ENCODE measurements at regions not wholly inside any gene's neighbourhood (a gene's known extent, or its start where the extent isn't known, plus 50 kb on each side); places are given as distances from the start of the nearest gene placed in this dataset.
A peak's percentile ranks its signal among the peaks of the same experiment; 100 is the strongest.
"Not testable (repeated sequence)": the region's sequence is repeated elsewhere in the genome, so short reads cannot be mapped to it uniquely, and the experiment has no call there.

DNA sequence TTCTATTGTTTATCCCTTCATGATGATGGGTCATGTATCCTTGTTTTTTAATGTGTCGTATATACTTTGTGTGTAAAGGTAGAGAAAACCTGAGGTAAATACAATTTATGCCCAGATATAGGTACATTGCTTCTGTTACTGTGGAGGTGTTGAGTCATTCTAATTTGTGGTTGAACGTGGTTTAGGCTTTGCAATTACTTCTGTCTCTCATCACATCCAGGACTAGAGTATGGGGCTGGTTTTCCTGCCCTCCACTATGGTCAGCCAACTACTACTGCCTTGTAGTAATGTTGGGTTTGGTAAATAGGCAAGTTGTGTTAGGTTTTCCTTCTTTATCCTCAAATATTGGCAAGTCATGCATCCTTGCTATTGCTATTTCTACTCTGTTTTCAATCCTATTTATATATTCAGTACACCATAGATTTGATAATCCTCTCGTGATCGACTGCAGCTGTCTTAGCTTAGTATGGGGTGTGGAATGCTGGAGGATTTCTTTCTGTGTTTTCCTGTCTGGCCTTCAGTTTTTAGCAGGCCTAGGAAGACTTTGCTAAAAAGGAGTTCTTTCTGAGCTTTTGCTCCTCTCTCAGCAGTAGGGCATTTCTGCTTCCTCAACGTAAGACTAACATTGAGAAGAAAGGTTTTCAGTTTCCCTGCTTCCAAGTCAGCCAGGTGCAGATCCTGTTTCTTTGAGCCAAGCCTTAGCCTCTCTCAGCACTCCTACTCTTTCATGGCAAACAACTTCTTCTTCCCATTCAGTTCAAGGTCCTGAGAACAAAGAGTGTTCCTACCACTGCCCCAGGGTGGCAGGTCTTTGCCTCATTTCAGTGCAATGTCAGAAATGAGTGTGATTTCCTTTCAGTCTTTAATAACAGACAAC is 844.4 kb upstream of the CDH18 start:
- DNase-seq (ENCODE audit: low read depth), result no peak

DNA sequence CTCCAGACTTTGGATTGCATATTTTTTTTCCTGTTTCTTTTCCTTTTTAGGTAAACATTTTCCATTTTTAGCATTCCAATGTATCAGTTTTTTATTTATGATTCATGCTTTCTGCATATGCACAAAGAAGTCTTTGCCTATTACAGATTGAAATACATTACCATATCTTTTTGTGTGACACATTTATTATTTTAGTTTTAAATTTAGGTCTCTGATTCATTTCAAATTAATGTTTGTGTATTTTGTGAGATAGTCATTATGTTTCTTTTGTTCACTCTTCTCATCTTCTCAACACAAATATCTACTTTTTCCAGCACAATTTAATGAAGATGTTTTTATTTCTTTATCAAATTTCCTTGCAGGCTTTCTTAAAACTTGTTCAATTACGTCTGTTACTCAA is 838.0 kb upstream of the CDH18 start:
- not testable (repeated sequence) for DNase-seq (ENCODE audit: low read depth)

DNA sequence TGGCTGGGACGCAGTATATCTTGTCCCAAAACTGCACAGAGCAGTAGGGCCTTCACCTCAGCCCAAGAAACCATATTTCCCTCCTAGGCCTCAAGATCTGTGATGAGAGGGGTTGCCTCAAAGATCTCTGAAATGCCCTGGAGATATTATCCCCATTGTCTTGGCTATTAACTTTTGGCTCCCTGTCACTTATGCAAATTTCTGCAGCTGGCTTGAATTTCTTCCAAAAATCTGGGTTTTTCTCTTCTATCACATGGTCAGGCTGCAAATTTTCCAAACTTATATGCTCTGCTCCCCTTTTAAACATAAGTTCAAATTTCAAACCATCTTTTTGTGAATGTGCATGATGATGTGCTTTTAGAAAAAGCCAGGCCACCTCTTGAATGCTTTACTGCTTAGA is 809.2 kb upstream of the CDH18 start:
- DNase-seq (ENCODE audit: low read depth), result not testable (repeated sequence)

DNA sequence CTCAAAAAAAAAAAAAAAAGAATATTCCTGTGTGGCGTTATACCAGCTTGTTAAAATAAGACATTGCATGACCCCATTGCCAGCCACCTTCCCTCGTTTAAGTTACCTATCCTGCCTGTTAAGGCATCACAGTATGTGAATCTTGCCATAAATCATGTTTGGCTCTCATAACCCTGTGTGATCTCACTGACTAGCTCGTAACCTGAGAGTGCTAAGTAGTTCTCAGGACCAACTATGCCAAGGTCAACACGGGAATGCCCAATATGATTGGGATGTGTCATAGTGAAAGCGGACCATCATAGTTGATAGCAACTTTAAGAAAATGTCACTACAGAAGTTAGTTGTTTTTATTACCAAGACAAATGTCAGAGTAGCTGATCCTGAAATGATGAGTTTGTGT is 796.8 kb upstream of the CDH18 start:
- not testable (repeated sequence) for DNase-seq (ENCODE audit: low read depth)

DNA sequence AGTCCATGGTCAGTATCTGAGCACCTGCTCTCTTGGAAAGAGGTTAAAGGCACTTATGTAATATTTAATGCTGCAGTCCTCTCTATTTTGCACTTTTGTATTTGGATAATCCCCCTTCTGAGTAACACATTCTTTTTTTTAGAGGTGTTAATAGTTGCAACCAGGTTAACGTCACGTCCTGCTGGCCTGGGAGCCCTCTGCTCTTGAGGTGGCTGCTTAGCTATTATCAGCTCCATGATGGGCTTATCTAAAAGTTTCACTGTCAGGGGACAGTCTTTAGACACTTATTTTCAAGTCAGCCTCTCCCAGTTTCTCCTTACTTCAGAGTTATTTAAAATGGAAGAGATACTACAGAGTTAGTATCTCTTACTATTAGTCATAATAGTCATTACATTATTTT is 795.5 kb upstream of the CDH18 start:
- DNase-seq (ENCODE audit: low read depth), result not testable (repeated sequence)

GRCh38 chr5:20771338-20771737 is 783.3 kb upstream of the CDH18 start:
- not testable (repeated sequence) for DNase-seq (ENCODE audit: low read depth)

- not testable (repeated sequence) for DNase-seq (ENCODE audit: low read depth)
Observed at GRCh38 chr5:20765074-20765473, 777.1 kb upstream of the CDH18 start.

GRCh38 chr5:20759459-20759858 is 771.5 kb upstream of the CDH18 start:
- not testable (repeated sequence) for DNase-seq (ENCODE audit: low read depth)

- DNase-seq (ENCODE audit: low read depth), result not testable (repeated sequence)
Observed at GRCh38 chr5:20752179-20752578, 764.2 kb upstream of the CDH18 start.

DNA sequence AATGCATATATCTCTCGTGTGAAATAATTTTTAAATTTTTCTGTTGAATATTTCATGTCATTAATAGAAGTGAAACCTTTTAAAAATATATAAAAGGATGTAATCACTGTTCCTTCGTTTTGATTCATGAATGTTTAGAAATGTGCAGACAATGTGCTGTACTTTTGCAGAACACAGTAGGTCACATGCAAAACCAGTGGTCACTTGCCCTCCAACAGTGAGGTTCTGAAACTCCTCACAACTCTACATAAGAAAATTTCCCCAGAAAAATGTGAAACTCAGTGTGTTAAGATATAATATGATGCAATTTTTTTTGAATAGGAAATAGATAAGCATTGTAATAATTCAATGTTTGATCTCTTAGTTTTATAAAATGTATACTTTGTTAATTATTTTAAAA is 747.7 kb upstream of the CDH18 start:
- not testable (repeated sequence) for DNase-seq (ENCODE audit: low read depth)

- not testable (repeated sequence) for DNase-seq (ENCODE audit: low read depth)
Observed at GRCh38 chr5:20732223-20732622, 744.2 kb upstream of the CDH18 start.

- not testable (repeated sequence) for DNase-seq (ENCODE audit: low read depth)
Observed at GRCh38 chr5:20721286-20721685, 733.3 kb upstream of the CDH18 start.

- DNase-seq (ENCODE audit: low read depth), result not testable (repeated sequence)
Observed at GRCh38 chr5:20711520-20712155, 723.6 kb upstream of the CDH18 start.

- DNase-seq (ENCODE audit: low read depth), result peak; percentile 5
Observed at GRCh38 chr5:20707634-20708033, 719.6 kb upstream of the CDH18 start.

- DNase-seq (ENCODE audit: low read depth), result no peak
Observed at GRCh38 chr5:20694121-20694520, 706.1 kb upstream of the CDH18 start.

DNA sequence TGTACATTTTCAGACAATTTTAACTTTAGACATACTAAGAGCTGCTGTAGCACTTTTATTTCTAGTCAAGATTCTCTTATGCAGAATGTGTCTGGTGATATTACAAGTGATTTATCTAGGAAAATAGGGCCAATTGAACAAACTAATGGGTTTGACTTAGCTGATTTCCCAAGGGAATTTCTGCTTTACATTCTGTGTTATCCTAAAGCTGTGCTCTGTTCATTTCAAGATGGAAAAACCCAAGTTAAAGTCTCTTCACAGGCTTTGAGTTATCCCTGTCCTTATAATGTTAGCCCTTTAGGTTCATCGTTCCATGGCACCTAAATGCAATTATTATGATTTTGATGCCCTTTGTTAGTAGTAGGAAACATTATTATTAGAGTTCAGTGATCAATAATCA is 704.9 kb upstream of the CDH18 start:
- no peak for DNase-seq (ENCODE audit: low read depth)

DNA sequence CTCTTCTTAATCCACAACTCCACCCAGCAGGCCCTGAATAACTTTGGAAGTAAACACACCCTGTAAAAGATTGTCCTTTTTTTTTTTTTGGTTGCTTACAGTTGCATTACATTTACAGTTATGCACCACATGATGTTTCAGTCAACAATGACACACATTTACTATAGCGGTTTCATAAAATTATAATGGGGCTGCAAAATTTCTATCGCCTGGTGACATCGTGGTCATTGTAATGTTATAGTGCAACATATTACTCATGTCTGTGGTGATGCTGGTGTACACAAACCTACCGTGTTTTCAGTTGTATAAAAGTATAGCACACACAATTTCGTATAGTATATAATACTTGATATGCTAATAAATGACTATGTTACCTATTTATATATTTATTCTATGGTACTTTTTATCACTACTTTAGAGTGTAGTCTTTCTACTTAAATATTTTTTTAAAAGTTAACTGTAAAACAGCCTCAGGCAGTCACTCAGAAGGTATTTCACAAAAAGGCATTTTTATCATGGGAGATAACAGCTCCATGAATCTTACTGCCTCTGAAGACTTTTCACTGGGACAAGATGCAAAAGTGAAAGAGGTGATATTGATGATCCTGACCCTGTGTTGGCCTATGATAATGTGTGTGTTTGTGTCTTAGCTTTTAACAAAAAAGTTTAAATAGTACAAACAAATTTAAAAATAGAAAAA is 695.4 kb upstream of the CDH18 start:
- DNase-seq (ENCODE audit: low read depth), result no peak

DNA sequence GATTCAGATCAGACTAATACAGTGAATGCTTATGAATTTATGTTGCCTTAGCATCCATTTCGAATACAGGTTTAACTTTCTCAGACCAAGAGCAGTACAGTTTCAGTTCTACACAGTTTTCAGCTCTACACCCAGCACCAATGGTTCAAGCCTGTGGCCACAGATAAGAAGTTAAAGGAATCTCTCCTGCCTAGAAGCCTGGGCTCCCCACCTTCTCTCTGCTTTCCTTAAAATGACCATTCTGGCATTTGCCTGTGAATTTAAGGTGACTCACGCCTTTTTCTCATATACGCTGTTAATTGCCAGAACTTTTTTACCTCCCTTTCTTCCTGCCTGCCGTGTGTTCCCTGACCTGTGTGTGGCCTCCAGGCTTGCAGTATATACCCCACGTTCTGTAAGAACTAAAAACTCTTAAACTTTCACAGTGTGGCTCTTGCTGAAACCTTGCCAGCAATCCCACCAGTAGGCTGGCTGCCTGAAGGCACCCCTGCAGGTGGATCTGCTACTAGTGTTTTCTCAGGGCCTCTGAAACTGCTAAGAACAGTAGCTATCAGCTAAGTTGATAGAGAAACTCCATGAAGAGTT is 692.8 kb upstream of the CDH18 start:
- DNase-seq (ENCODE audit: low read depth), result no peak

- peak; percentile 74 for DNase-seq (ENCODE audit: low read depth)
Observed at GRCh38 chr5:20678814-20679298, 690.9 kb upstream of the CDH18 start.

DNA sequence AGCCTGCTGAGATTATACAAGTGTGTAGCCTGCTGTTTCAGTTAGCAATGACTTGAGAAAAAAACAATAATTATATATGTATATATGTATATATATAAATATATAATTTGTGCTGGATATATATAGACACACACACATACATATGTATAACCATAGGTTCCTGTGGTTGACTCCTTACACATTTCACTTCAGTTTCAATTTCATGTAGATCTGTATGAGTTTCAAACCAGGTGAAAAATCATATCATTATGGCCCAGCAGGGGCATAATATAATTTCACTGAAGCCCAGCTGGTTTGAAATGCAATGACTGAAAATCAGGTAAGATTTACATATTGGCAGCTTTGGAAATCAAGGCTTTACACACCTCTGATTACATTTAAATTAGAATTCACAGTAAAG is 690.4 kb upstream of the CDH18 start:
- DNase-seq (ENCODE audit: low read depth), result no peak

GRCh38 chr5:20660588-20660987 is 672.6 kb upstream of the CDH18 start:
- no peak for DNase-seq (ENCODE audit: low read depth)

- no peak for DNase-seq (ENCODE audit: low read depth)
Observed at GRCh38 chr5:20656262-20656661, 668.3 kb upstream of the CDH18 start.
